Neural cell (in vitro differentiated cells): ENCODE measurements at regions not wholly inside any gene's neighbourhood (a gene's known extent, or its start where the extent isn't known, plus 50 kb on each side); places are given as distances from the start of the nearest gene placed in this dataset.

Source experiments
- H2AFZ ChIP-seq: fragments of 200-600, 300-800 bp; sonication (generic), shearing (Covaris generic); 2 replicates; pipeline ENCODE4 v1.6.0; 2014; ENCODE audit warnings: low read depth, mild to moderate bottlenecking, antibody characterized with exemption, low read length, moderate library complexity
- H3F3A ChIP-seq: fragments of 200-600 bp; shearing (Covaris generic); 2 replicates; pipeline ENCODE4 v1.6.1; 2016; ENCODE audit warnings: mild to moderate bottlenecking, moderate library complexity, mixed read lengths, antibody characterized with exemption, low read length; ENCODE audit not compliant: insufficient read depth, poor library complexity, severe bottlenecking
- H3K27ac ChIP-seq: fragments of 200-600, 300-800 bp; sonication (generic), shearing (Covaris generic); 2 replicates; pipeline ENCODE4 v1.5.1; 2014; ENCODE audit warnings: mild to moderate bottlenecking, low read length, moderate library complexity
- H3K27me3 ChIP-seq: fragments of 300-800, 200-600 bp; sonication (generic), shearing (Covaris generic); 2 replicates; pipeline ENCODE4 v1.6.0; 2014; ENCODE audit warnings: mild to moderate bottlenecking, low read depth, low read length, moderate library complexity; ENCODE audit not compliant: insufficient read depth
- H3K36me3 ChIP-seq: fragments of 300-800, 200-600 bp; sonication (generic), shearing (Covaris generic); 2 replicates; pipeline ENCODE4 v1.5.1; 2014; ENCODE audit warnings: mild to moderate bottlenecking, antibody characterized with exemption, low read length, moderate library complexity; ENCODE audit not compliant: insufficient read depth
- H3K4me2 ChIP-seq: fragments of 300-800, 200-600 bp; sonication (generic), shearing (Covaris generic); 2 replicates; pipeline ENCODE4 v1.6.0; 2014; ENCODE audit warnings: mild to moderate bottlenecking, low read length
- H3K4me3 ChIP-seq: fragments of 300-800, 200-600 bp; sonication (generic), shearing (Covaris generic); 2 replicates; pipeline ENCODE4 v1.5.1; 2014; ENCODE audit warnings: mild to moderate bottlenecking, low read length, moderate library complexity
- H3K79me2 ChIP-seq: fragments of 200-600 bp; shearing (Covaris generic); replicated peaks from 2 replicates; pipeline ENCODE4 v1.6.0; 2014; ENCODE audit warnings: mild to moderate bottlenecking, low read length, moderate library complexity; ENCODE audit not compliant: insufficient read depth
- H3K9ac ChIP-seq: fragments of 300-800, 200-600 bp; sonication (generic), shearing (Covaris generic); 2 replicates; pipeline ENCODE4 v1.6.1; 2016; ENCODE audit warnings: mild to moderate bottlenecking, low read length, mixed read lengths
- H3K9me2 ChIP-seq: fragments of 200-600 bp; shearing (Covaris generic); 2 replicates; pipeline ENCODE4 v1.6.1; 2016; ENCODE audit warnings: mild to moderate bottlenecking, low read length, mixed read lengths; ENCODE audit not compliant: insufficient read depth
- H3K9me3 ChIP-seq: fragments of 200-600, 300-800 bp; sonication (generic), shearing (Covaris generic); 2 replicates; pipeline ENCODE4 v1.6.1; 2016; ENCODE audit warnings: mild to moderate bottlenecking, mixed run types, low read length, moderate library complexity, mixed read lengths
- H4K20me1 ChIP-seq: fragments of 200-600 bp; shearing (Covaris generic); 2 replicates; pipeline ENCODE4 v1.6.1; 2016; ENCODE audit warnings: mild to moderate bottlenecking, mixed run types; ENCODE audit not compliant: insufficient read depth
- EP300 ChIP-seq: fragments of 450-650 bp; conservative IDR thresholded peaks from 2 replicates; pipeline ENCODE4 v1.6.1; 2014; ENCODE audit warnings: antibody characterized with exemption, mild to moderate bottlenecking, moderate library complexity; ENCODE audit not compliant: poor library complexity, severe bottlenecking
- EZH2 ChIP-seq: fragments of 200-600, 300-800 bp; shearing (Covaris generic), sonication (generic); IDR thresholded peaks from 2 replicates; pipeline ENCODE4 v1.6.1; 2014; ENCODE audit warnings: antibody characterized with exemption, low read length, borderline replicate concordance, mild to moderate bottlenecking; ENCODE audit not compliant: insufficient read depth, poor library complexity, severe bottlenecking
- MXI1 ChIP-seq: fragments of 450-650 bp; conservative IDR thresholded peaks from 2 replicates; pipeline ENCODE4 v1.6.1; 2014; ENCODE audit warnings: antibody characterized with exemption, mild to moderate bottlenecking; ENCODE audit not compliant: poor library complexity, severe bottlenecking
- POLR2AphosphoS5 ChIP-seq: IDR thresholded peaks from 2 replicates; pipeline ENCODE4 v1.6.1; 2012
- RAD21 ChIP-seq: fragments of 450-650 bp; conservative IDR thresholded peaks from 2 replicates; pipeline ENCODE4 v1.6.1; 2014; ENCODE audit warnings: antibody characterized with exemption, mild to moderate bottlenecking, moderate library complexity
- SMC3 ChIP-seq: fragments of 450-650 bp; conservative IDR thresholded peaks from 2 replicates; pipeline ENCODE4 v1.6.1; 2014; ENCODE audit warnings: antibody characterized with exemption, mild to moderate bottlenecking, moderate library complexity; ENCODE audit not compliant: poor library complexity
- TAF1 ChIP-seq: IDR thresholded peaks from 2 replicates; pipeline ENCODE4 v1.6.1; 2012; ENCODE audit warnings: low read depth
- small RNA-seq, 3 experiments: library from RNA; depleted of rRNA; stranded (forward); fragments of <200 nt; gene quantifications; one replicate each; pipeline ENCODE3, GENCODE V24; 2012
- TF ChIP-seq, protein P1 (sequence below): IDR thresholded peaks from 2 replicates; pipeline ENCODE4 v1.6.1; 2012; ENCODE audit warnings: borderline replicate concordance
- TF ChIP-seq, protein P2 (sequence below): fragments of 450-650 bp; IDR thresholded peaks from 2 replicates; pipeline ENCODE4 v1.5.1; 2014; ENCODE audit warnings: antibody characterized with exemption, mild to moderate bottlenecking, moderate library complexity; ENCODE audit not compliant: poor library complexity, severe bottlenecking

DNA sequence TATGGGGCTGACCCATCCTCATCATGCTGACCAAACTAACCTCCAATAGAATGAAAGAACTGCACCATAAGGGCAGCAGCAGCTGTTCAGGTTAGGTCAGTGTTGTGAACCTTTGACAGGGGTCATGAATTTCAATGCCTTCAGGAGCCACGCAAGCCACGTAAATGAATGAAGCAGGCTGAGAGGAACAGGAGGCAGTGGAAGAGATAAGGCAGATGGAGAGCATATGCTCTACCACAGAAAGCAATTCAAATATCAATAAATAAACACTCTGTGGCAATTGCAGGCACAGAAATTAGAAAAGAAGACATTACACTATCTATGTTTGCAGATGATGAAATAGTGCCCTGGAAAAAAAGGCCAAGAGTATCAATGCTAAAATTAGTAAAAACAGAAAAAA, 56.3 kb downstream of the SCG2 start:
- H3K4me3 ChIP-seq, result no peak overlapping the region
- H3K9ac ChIP-seq, result no peak overlapping the region
- no peak overlapping the region for H3K27ac ChIP-seq
- H3K79me2 ChIP-seq, result no peaks in the 10 kb centered on the region
- H3K9me2 ChIP-seq, result no peaks in the 10 kb centered on the region
- H2AFZ ChIP-seq, result no peak overlapping the region
- no peaks in the 10 kb centered on the region for H3K36me3 ChIP-seq
- no peaks in the 10 kb centered on the region for H4K20me1 ChIP-seq
- no peaks in the 10 kb centered on the region for H3K9me3 ChIP-seq
- TF ChIP-seq POLR2AphosphoS5, result no peak
- no peak for TF ChIP-seq EP300
- no peak for TF ChIP-seq SMC3
- TF ChIP-seq EZH2, result no peak
- TF ChIP-seq RAD21, result no peak
- TF ChIP-seq, protein P1, sequence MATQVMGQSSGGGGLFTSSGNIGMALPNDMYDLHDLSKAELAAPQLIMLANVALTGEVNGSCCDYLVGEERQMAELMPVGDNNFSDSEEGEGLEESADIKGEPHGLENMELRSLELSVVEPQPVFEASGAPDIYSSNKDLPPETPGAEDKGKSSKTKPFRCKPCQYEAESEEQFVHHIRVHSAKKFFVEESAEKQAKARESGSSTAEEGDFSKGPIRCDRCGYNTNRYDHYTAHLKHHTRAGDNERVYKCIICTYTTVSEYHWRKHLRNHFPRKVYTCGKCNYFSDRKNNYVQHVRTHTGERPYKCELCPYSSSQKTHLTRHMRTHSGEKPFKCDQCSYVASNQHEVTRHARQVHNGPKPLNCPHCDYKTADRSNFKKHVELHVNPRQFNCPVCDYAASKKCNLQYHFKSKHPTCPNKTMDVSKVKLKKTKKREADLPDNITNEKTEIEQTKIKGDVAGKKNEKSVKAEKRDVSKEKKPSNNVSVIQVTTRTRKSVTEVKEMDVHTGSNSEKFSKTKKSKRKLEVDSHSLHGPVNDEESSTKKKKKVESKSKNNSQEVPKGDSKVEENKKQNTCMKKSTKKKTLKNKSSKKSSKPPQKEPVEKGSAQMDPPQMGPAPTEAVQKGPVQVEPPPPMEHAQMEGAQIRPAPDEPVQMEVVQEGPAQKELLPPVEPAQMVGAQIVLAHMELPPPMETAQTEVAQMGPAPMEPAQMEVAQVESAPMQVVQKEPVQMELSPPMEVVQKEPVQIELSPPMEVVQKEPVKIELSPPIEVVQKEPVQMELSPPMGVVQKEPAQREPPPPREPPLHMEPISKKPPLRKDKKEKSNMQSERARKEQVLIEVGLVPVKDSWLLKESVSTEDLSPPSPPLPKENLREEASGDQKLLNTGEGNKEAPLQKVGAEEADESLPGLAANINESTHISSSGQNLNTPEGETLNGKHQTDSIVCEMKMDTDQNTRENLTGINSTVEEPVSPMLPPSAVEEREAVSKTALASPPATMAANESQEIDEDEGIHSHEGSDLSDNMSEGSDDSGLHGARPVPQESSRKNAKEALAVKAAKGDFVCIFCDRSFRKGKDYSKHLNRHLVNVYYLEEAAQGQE, result no peak
- TF ChIP-seq TAF1, result no peak
- TF ChIP-seq MXI1, result no peak
- TF ChIP-seq, protein P2, sequence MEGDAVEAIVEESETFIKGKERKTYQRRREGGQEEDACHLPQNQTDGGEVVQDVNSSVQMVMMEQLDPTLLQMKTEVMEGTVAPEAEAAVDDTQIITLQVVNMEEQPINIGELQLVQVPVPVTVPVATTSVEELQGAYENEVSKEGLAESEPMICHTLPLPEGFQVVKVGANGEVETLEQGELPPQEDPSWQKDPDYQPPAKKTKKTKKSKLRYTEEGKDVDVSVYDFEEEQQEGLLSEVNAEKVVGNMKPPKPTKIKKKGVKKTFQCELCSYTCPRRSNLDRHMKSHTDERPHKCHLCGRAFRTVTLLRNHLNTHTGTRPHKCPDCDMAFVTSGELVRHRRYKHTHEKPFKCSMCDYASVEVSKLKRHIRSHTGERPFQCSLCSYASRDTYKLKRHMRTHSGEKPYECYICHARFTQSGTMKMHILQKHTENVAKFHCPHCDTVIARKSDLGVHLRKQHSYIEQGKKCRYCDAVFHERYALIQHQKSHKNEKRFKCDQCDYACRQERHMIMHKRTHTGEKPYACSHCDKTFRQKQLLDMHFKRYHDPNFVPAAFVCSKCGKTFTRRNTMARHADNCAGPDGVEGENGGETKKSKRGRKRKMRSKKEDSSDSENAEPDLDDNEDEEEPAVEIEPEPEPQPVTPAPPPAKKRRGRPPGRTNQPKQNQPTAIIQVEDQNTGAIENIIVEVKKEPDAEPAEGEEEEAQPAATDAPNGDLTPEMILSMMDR, result no peak
- H3K27me3 ChIP-seq, result no peaks in the 10 kb centered on the region
- H3F3A ChIP-seq, result no peaks in the 10 kb centered on the region
- no peak overlapping the region for H3K4me2 ChIP-seq

Small RNA genes lying in the stretch of these regions (small RNA-seq; reads per million reads assigned to genes)
- 0 reads per million in 3 experiments for gene HIGD1AP4
- 0 reads per million in 3 experiments for gene RN7SL807P
